DOHH2 (cell line): ENCODE measurements at regions not wholly inside any gene's neighbourhood (a gene's known extent, or its start where the extent isn't known, plus 50 kb on each side); places are given as distances from the start of the nearest gene placed in this dataset.

Source experiments
- EZH2phosphoT487 ChIP-seq: fragments of 200-600 bp; sonication (generic); IDR thresholded peaks from 2 replicates; pipeline ENCODE4 v1.6.1; 2017; ENCODE audit warnings: borderline replicate concordance, mild to moderate bottlenecking, antibody characterized with exemption, low read length, moderate library complexity, mixed read lengths
- TF ChIP-seq, protein P1 (sequence below): fragments of 200-600 bp; sonication (generic); IDR thresholded peaks from one replicate; pipeline ENCODE4 v1.5.1; 2014; ENCODE audit warnings: antibody characterized with exemption, mild to moderate bottlenecking, low read depth, low read length; ENCODE audit not compliant: poor library complexity, severe bottlenecking

DNA sequence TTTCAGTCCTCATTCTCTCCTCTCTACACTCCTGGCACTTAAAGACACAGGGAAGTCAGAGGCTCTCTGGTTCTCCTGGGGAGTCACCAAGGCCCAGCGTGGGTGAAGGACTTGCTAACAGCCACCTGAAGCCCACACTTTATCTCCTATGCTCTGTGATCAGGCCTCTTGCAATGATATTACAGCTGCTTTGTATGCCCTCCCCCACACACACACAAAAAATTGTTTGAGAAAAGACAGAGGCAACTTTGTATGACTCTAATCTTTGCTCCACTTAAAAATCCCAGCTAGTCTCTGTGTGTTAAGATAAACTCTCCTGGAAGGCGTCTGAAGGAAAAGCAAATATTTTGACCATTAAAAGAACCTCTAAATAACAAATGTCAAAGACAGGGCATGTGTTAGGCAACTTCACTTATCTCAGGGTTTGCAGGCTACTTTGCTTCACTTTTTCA is 507.2 kb downstream of the TNS3 start:
- TF ChIP-seq, protein P1, sequence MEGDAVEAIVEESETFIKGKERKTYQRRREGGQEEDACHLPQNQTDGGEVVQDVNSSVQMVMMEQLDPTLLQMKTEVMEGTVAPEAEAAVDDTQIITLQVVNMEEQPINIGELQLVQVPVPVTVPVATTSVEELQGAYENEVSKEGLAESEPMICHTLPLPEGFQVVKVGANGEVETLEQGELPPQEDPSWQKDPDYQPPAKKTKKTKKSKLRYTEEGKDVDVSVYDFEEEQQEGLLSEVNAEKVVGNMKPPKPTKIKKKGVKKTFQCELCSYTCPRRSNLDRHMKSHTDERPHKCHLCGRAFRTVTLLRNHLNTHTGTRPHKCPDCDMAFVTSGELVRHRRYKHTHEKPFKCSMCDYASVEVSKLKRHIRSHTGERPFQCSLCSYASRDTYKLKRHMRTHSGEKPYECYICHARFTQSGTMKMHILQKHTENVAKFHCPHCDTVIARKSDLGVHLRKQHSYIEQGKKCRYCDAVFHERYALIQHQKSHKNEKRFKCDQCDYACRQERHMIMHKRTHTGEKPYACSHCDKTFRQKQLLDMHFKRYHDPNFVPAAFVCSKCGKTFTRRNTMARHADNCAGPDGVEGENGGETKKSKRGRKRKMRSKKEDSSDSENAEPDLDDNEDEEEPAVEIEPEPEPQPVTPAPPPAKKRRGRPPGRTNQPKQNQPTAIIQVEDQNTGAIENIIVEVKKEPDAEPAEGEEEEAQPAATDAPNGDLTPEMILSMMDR, result no peak
- no peak for TF ChIP-seq EZH2phosphoT487
